Inflammatory macrophage treated with lipopolysaccharide for 1 hour (primary cell): ENCODE measurements at regions not wholly inside any gene's neighbourhood (a gene's known extent, or its start where the extent isn't known, plus 50 kb on each side); places are given as distances from the start of the nearest gene placed in this dataset.

Experiments used
- DNase-seq, 2 donors: peaks; one replicate each; pipeline ENCODE4 v3.0.0-alpha.2; 2020 to 2022

GRCh38 chr5:174236070-174236469, 190.6 kb downstream of the NSG2 start:
- no peak for DNase-seq

- DNase-seq: no peak
Observed at GRCh38 chr5:174239718-174240117, 194.2 kb downstream of the NSG2 start.

- DNase-seq: no peak
Observed at GRCh38 chr5:174242573-174242972, 197.1 kb downstream of the NSG2 start.

- no peak for DNase-seq
Observed at GRCh38 chr5:174243904-174244303, 198.4 kb downstream of the NSG2 start.

- no peak for DNase-seq
Observed at GRCh38 chr5:174245516-174246075, 200.1 kb downstream of the NSG2 start.

GRCh38 chr5:174246743-174247142, 201.2 kb downstream of the NSG2 start:
- DNase-seq: no peak

- DNase-seq: no peak
Observed at GRCh38 chr5:174247301-174247700, 201.8 kb downstream of the NSG2 start.

- DNase-seq: no peak
Observed at GRCh38 chr5:174251305-174252000, 205.9 kb downstream of the NSG2 start.

GRCh38 chr5:174252121-174252520, 206.6 kb downstream of the NSG2 start:
- no peak for DNase-seq

- no peak for DNase-seq
Observed at GRCh38 chr5:174259696-174260420, 214.4 kb downstream of the NSG2 start.

GRCh38 chr5:174271316-174271715, 225.8 kb downstream of the NSG2 start:
- DNase-seq: no peak

- DNase-seq: no peak
Observed at GRCh38 chr5:174272671-174273070, 227.2 kb downstream of the NSG2 start.

GRCh38 chr5:174273325-174273724, 227.8 kb downstream of the NSG2 start:
- no peak for DNase-seq

- DNase-seq: no peak
Observed at GRCh38 chr5:174275959-174276358, 230.5 kb downstream of the NSG2 start.

GRCh38 chr5:174281089-174281760, 235.7 kb downstream of the NSG2 start:
- no peak for DNase-seq

- no peak for DNase-seq
Observed at GRCh38 chr5:174281855-174282254, 236.3 kb downstream of the NSG2 start.

GRCh38 chr5:174282391-174282790, 236.9 kb downstream of the NSG2 start:
- no peak for DNase-seq

- no peak for DNase-seq
Observed at GRCh38 chr5:174283211-174284005, 237.9 kb downstream of the NSG2 start.

- no peak for DNase-seq
Observed at GRCh38 chr5:174284873-174285272, 239.4 kb downstream of the NSG2 start.

- DNase-seq: no peak
Observed at GRCh38 chr5:174287761-174288160, 242.3 kb downstream of the NSG2 start.

- no peak for DNase-seq
Observed at GRCh38 chr5:174288439-174288838, 242.9 kb downstream of the NSG2 start.

- DNase-seq: no peak
Observed at GRCh38 chr5:174291162-174291561, 245.7 kb downstream of the NSG2 start.

GRCh38 chr5:174292348-174292747, 246.8 kb downstream of the NSG2 start:
- DNase-seq: no peak
